ENCODE measurements at regions not wholly inside any gene's neighbourhood (a gene's known extent, or its start where the extent isn't known, plus 50 kb on each side); places are given as distances from the start of the nearest gene placed in this dataset.

DNA sequence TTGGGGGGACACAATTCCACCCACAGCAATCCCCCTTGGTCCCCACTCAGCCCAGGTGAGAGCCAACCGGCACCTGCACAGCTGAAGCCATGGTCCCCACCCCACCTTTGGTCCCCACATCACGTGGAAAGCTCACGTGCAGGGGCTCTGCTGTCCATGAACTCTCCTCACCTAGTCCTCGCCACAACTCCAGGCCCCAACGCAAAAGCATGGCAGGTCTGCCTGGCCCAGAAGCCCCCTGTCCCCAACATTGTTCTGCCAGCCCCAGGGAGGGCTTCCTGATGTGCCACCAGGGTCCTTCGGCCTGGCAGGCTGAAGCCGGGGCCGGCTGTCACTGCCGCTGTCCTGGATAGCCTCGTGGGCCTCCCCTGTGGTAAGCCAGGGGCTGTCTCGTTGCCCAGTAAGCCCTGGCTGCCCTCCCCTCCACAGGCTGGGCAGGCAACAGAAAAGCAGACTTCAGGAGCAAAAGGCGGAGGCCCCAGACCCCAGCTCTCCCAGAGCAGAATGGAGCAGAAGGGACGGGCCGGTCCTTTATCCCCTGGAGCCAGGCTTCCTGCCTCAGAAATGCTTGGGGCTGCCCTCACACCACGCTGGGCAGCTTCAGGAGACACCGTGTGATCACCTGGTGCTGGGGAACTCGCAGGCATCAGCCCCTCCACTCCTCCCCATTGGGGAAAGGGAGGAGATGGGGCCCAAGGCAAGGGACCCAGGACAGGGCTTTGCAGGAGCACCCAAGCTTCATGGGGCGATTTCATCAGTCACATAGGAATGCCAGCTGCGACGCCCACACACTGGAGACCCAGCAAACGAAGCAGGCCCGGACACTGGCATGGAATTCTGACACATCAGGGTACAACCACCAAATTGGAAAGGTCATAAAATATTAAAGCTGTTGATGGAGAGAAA lies 103.7 kb downstream of the ADRA2C start:
- ChIA-PET CTCF (interaction anchor here (0.6 kb wide), 1 partner anchor 1819 kb away, joined by 3 read pairs; no protein-coding TSS in a partner anchor), POLR2A (interaction anchor here (0.6 kb wide), 1 partner anchor 1584 kb away, joined by 3 read pairs; no protein-coding TSS in a partner anchor)
- Mint-ChIP-seq H3K4me3 (ENCODE audit: unreplicated experiment) (no peak overlapping the region), H3K27ac (ENCODE audit: low read depth, unreplicated experiment) (no peak overlapping the region), H3K36me3 (ENCODE audit: insufficient read depth, unreplicated experiment) (peaks cover 6% of the 10 kb centered on the region), H3K27me3 (ENCODE audit: insufficient read depth, unreplicated experiment) (peaks cover 38% of the 10 kb centered on the region), H3K9me3 (ENCODE audit: unreplicated experiment) (no peaks in the 10 kb centered on the region), H3K4me1 (ENCODE audit: insufficient read depth, unreplicated experiment) (peaks cover 6% of the 10 kb centered on the region)
- TF ChIP-seq, protein P1, sequence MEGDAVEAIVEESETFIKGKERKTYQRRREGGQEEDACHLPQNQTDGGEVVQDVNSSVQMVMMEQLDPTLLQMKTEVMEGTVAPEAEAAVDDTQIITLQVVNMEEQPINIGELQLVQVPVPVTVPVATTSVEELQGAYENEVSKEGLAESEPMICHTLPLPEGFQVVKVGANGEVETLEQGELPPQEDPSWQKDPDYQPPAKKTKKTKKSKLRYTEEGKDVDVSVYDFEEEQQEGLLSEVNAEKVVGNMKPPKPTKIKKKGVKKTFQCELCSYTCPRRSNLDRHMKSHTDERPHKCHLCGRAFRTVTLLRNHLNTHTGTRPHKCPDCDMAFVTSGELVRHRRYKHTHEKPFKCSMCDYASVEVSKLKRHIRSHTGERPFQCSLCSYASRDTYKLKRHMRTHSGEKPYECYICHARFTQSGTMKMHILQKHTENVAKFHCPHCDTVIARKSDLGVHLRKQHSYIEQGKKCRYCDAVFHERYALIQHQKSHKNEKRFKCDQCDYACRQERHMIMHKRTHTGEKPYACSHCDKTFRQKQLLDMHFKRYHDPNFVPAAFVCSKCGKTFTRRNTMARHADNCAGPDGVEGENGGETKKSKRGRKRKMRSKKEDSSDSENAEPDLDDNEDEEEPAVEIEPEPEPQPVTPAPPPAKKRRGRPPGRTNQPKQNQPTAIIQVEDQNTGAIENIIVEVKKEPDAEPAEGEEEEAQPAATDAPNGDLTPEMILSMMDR (IDR thresholded peaks at IDR 0.05; ENCODE audit: unreplicated experiment) = no peak
- no TSS peak for BruUV-seq (replicated peaks)
- intact Hi-C loops (cut with micrococcal nuclease) = no loop called here
- DNase-seq (ENCODE audit: unreplicated experiment) = no peak

DNA sequence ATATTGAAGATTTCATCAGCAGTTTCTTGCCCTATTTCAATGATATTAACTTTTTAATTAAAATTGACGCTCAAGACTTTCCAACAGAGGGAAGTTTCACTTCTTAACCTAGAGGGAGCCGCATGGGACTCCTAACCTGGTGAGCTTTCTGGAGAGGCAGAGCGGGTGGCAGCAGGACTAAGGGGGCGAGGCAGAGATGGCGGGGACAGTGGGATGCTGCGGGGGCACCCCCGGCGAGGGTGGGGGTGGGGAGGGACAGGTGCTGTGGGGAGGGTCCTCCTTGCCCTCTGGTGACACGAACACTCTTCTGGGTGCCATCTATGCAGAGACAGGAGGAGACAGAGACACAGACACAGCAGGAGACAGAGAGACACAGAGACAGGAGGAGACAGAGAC lies 104.4 kb downstream of the ADRA2C start:
- ChIA-PET POLR2A (no interaction called here), CTCF (no interaction called here)
- no TSS peak for BruUV-seq (replicated peaks)
- intact Hi-C loops (cut with micrococcal nuclease) = no loop called here
- TF ChIP-seq, protein P1 (IDR thresholded peaks at IDR 0.05; ENCODE audit: unreplicated experiment) = no peak
- Mint-ChIP-seq H3K27ac (ENCODE audit: low read depth, unreplicated experiment) (no peak overlapping the region), H3K4me3 (ENCODE audit: unreplicated experiment) (no peak overlapping the region), H3K27me3 (ENCODE audit: insufficient read depth, unreplicated experiment) (peaks cover 45% of the 10 kb centered on the region), H3K4me1 (ENCODE audit: insufficient read depth, unreplicated experiment) (peaks cover 6% of the 10 kb centered on the region), H3K36me3 (ENCODE audit: insufficient read depth, unreplicated experiment) (peaks cover 6% of the 10 kb centered on the region), H3K9me3 (ENCODE audit: unreplicated experiment) (no peaks in the 10 kb centered on the region)
- DNase-seq (ENCODE audit: unreplicated experiment) = no peak

DNA sequence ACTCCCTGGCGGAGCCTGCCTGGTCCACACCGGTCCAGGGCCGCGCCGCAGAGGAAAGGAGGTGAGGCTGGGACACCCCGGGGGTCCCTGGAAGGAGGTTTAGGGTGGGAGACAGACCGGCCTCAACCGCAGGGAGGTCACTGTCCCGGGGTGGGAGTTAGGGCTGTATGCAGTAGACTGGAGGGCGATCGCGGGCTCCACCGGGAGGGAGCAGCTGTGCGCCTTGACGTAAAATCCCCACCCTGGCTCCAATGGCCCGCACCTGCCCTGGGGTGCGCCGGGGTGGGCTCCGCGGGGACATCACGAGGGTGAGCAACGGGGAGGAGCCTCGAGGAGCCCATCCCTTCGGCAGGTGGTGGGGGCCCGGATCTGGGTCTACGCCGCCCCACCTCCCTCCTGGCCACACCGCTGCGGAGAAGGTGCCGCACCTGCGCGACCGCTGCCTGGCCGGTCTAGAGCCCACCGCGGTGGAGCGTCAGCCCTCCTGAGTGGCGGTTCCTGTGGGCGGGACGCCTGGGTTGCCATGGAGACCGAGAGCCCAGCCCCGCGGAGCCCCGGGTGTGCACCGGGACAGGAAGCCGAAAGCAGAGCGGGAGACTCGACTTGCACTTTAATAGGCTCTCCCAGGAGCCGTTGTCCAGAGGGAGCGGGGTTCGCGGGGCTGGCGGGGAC lies 105.1 kb downstream of the ADRA2C start:
- POLR2A ChIA-PET = no interaction called here
- peaks cover 6% of the 10 kb centered on the region for H3K36me3 Mint-ChIP-seq (ENCODE audit: insufficient read depth, unreplicated experiment)
- H3K4me1 Mint-ChIP-seq (ENCODE audit: insufficient read depth, unreplicated experiment) = peaks cover 6% of the 10 kb centered on the region
- no peak for DNase-seq (ENCODE audit: unreplicated experiment)
- CTCF ChIA-PET = interaction anchor here (0.6 kb wide), 1 partner anchor 124 kb away, joined by 3 read pairs; no protein-coding TSS in a partner anchor
- H3K9me3 Mint-ChIP-seq (ENCODE audit: unreplicated experiment) = no peaks in the 10 kb centered on the region
- intact Hi-C loops (cut with micrococcal nuclease) = no loop called here
- H3K27ac Mint-ChIP-seq (ENCODE audit: low read depth, unreplicated experiment) = no peak overlapping the region
- no TSS peak for BruUV-seq (replicated peaks)
- H3K27me3 Mint-ChIP-seq (ENCODE audit: insufficient read depth, unreplicated experiment) = peaks cover 45% of the 10 kb centered on the region
- TF ChIP-seq, protein P1 (IDR thresholded peaks at IDR 0.05; ENCODE audit: unreplicated experiment) = no peak
- H3K4me3 Mint-ChIP-seq (ENCODE audit: unreplicated experiment) = no peak overlapping the region
